H9 (cell line): ENCODE measurements at regions not wholly inside any gene's neighbourhood (a gene's known extent, or its start where the extent isn't known, plus 50 kb on each side); places are given as distances from the start of the nearest gene placed in this dataset.

Experiments
- DNase-seq: peaks from one replicate; pipeline ENCODE4 v3.0.0-alpha.2; 2017
- H2AFZ ChIP-seq: one replicate; pipeline ENCODE4 v1.6.1; 2013; ENCODE audit warnings: mild to moderate bottlenecking, low read length, control low read depth, moderate library complexity
- H2AK5ac ChIP-seq: 2 replicates; pipeline ENCODE4 v1.6.1; 2013; ENCODE audit warnings: low read length, control low read depth, mixed read lengths; ENCODE audit not compliant: insufficient read length
- H2BK120ac ChIP-seq: one replicate; pipeline ENCODE4 v1.6.1; 2013; ENCODE audit warnings: low read depth, mild to moderate bottlenecking, low read length, control low read depth, inconsistent platforms; ENCODE audit not compliant: poor library complexity, severe bottlenecking
- H2BK12ac ChIP-seq: 2 replicates; pipeline ENCODE4 v1.6.1; 2013; ENCODE audit warnings: low read length, control low read depth, mixed read lengths, low read depth; ENCODE audit not compliant: insufficient read length
- H2BK15ac ChIP-seq: 2 replicates; pipeline ENCODE4 v1.6.1; 2013; ENCODE audit warnings: low read depth, low read length, control low read depth
- H2BK20ac ChIP-seq: one replicate; pipeline ENCODE4 v1.6.1; 2013; ENCODE audit warnings: low read depth, mild to moderate bottlenecking, low read length, control low read depth, inconsistent platforms; ENCODE audit not compliant: poor library complexity, severe bottlenecking
- H2BK5ac ChIP-seq: 2 replicates; pipeline ENCODE4 v1.6.1; 2013; ENCODE audit warnings: low read length, control low read depth, mixed read lengths; ENCODE audit not compliant: insufficient read length
- H3K14ac ChIP-seq: 2 replicates; pipeline ENCODE4 v1.6.1; 2013; ENCODE audit warnings: low read length, control low read depth; ENCODE audit not compliant: insufficient read depth
- H3K18ac ChIP-seq: 2 replicates; pipeline ENCODE4 v1.6.1; 2013; ENCODE audit warnings: low read depth, mild to moderate bottlenecking, mixed read lengths, low read length, control low read depth; ENCODE audit not compliant: insufficient read length
- H3K23ac ChIP-seq: 2 replicates; pipeline ENCODE4 v1.6.1; 2013; ENCODE audit warnings: low read length, control low read depth, mixed read lengths, low read depth; ENCODE audit not compliant: insufficient read length
- H3K23me2 ChIP-seq: 2 replicates; pipeline ENCODE4 v1.6.1; 2013; ENCODE audit warnings: low read depth, mild to moderate bottlenecking, mixed read lengths, low read length, control low read depth; ENCODE audit not compliant: insufficient read length, poor library complexity, severe bottlenecking
- H3K27ac ChIP-seq: 2 replicates; pipeline ENCODE4 v1.5.1; 2013; ENCODE audit warnings: low read length, control low read depth, mixed read lengths, low read depth; ENCODE audit not compliant: insufficient read length
- H3K27me3 ChIP-seq: 2 replicates; pipeline ENCODE4 v1.6.1; 2013; ENCODE audit warnings: low read length, control low read depth, inconsistent platforms; ENCODE audit not compliant: insufficient read depth
- H3K4ac ChIP-seq: 2 replicates; pipeline ENCODE4 v1.6.1; 2013; ENCODE audit warnings: low read depth, mild to moderate bottlenecking, control low read depth, inconsistent platforms, low read length, moderate library complexity
- H3K4me1 ChIP-seq: 2 replicates; pipeline ENCODE4 v1.6.1; 2013; ENCODE audit warnings: low read length, control low read depth, inconsistent platforms; ENCODE audit not compliant: insufficient read depth
- H3K4me2 ChIP-seq: 2 replicates; pipeline ENCODE4 v1.6.1; 2013; ENCODE audit warnings: low read length, control low read depth, mixed read lengths; ENCODE audit not compliant: insufficient read length, insufficient read depth
- H3K56ac ChIP-seq: 2 replicates; pipeline ENCODE4 v1.6.1; 2013; ENCODE audit warnings: low read depth, mild to moderate bottlenecking, mixed read lengths, low read length, control low read depth; ENCODE audit not compliant: insufficient read length
- H3K79me1 ChIP-seq: 2 replicates; pipeline ENCODE4 v1.6.1; 2013; ENCODE audit warnings: low read depth, mild to moderate bottlenecking, moderate library complexity, low read length, control low read depth, inconsistent platforms; ENCODE audit not compliant: insufficient read depth, poor library complexity, severe bottlenecking
- H3K79me2 ChIP-seq: 2 replicates; pipeline ENCODE4 v1.6.1; 2013; ENCODE audit warnings: low read length, control low read depth, inconsistent platforms; ENCODE audit not compliant: insufficient read depth
- H3K9ac ChIP-seq: 2 replicates; pipeline ENCODE4 v1.6.1; 2013; ENCODE audit warnings: low read length, control low read depth, mixed read lengths; ENCODE audit not compliant: insufficient read length; ENCODE audit errors: extremely low read depth
- H3K9me3 ChIP-seq: one replicate; pipeline ENCODE4 v1.6.1; 2013; ENCODE audit warnings: low read depth, low read length, inconsistent platforms; ENCODE audit not compliant: control insufficient read depth
- H3T11ph ChIP-seq: one replicate; pipeline ENCODE4 v1.6.1; 2013; ENCODE audit warnings: mild to moderate bottlenecking, low read length, control low read depth, inconsistent platforms
- H4K20me1 ChIP-seq: one replicate; pipeline ENCODE4 v1.6.1; 2013; ENCODE audit not compliant: control insufficient read depth, insufficient read length, insufficient read depth
- H4K5ac ChIP-seq: 2 replicates; pipeline ENCODE4 v1.6.1; 2013; ENCODE audit warnings: low read depth, mild to moderate bottlenecking, mixed read lengths, low read length, control low read depth; ENCODE audit not compliant: insufficient read length
- H4K8ac ChIP-seq: replicated peaks from 2 replicates; pipeline ENCODE4 v1.6.1; 2013; ENCODE audit warnings: low read length, control low read depth, mixed read lengths, low read depth; ENCODE audit not compliant: insufficient read length
- H4K91ac ChIP-seq: 2 replicates; pipeline ENCODE4 v1.6.1; 2013; ENCODE audit warnings: low read depth, mild to moderate bottlenecking, moderate library complexity, mixed read lengths, low read length, control low read depth; ENCODE audit not compliant: insufficient read length
- H3K27ac Mint-ChIP-seq, 3 experiments: 2 replicates in 2 of 3; 3 replicates in 1 of 3; pipeline ENCODE4 v1.8.0; 2020 to 2021; ENCODE audit warnings: mixed read lengths in 3 of 3, mild to moderate bottlenecking in 1 of 3, moderate library complexity in 1 of 3
- H3K27me3 Mint-ChIP-seq: 2 replicates; pipeline ENCODE4 v1.8.0; 2021; ENCODE audit warnings: low read depth, mild to moderate bottlenecking, moderate library complexity, mixed read lengths
- H3K36me3 Mint-ChIP-seq, 3 experiments: 2 replicates in 2 of 3; 3 replicates in 1 of 3; pipeline ENCODE4 v1.8.0; 2020 to 2021; ENCODE audit warnings: low read depth in 3 of 3, mixed read lengths in 3 of 3; ENCODE audit not compliant: insufficient read depth in 1 of 3
- H3K4me1 Mint-ChIP-seq, 2 experiments: 2 replicates each; pipeline ENCODE4 v1.8.0; 2020; ENCODE audit warnings: mixed read lengths in 2 of 2
- H3K4me3 Mint-ChIP-seq, 2 experiments: 2 replicates in 1 of 2; 3 replicates in 1 of 2; pipeline ENCODE4 v1.8.0; 2020 to 2021; ENCODE audit warnings: mild to moderate bottlenecking in 2 of 2, mixed read lengths in 2 of 2, moderate library complexity in 1 of 2
- H3K9me3 Mint-ChIP-seq, 2 experiments: 2 replicates in 1 of 2; 3 replicates in 1 of 2; pipeline ENCODE4 v1.8.0; 2020; ENCODE audit warnings: mild to moderate bottlenecking in 2 of 2, mixed read lengths in 2 of 2, moderate library complexity in 1 of 2
- WGBS: extraction: QIAGEN DNeasy Blood & Tissue Kit; methylation state at CpG from one replicate; pipeline ENCODE4 v1.1.7; 2013; ENCODE audit warnings: missing lambda C conversion rate, low lambda C conversion rate, mixed read lengths; ENCODE audit not compliant: insufficient read length; ENCODE audit errors: extremely low coverage; 5-methylcytosine and 5-hydroxymethylcytosine counted together
- TF ChIP-seq, protein P1 (sequence below): fragments of 200-600 bp; sonication (generic); conservative IDR thresholded peaks from 3 replicates; pipeline ENCODE4 v1.8.0; 2021; ENCODE audit warnings: antibody characterized with exemption, mild to moderate bottlenecking

DNA sequence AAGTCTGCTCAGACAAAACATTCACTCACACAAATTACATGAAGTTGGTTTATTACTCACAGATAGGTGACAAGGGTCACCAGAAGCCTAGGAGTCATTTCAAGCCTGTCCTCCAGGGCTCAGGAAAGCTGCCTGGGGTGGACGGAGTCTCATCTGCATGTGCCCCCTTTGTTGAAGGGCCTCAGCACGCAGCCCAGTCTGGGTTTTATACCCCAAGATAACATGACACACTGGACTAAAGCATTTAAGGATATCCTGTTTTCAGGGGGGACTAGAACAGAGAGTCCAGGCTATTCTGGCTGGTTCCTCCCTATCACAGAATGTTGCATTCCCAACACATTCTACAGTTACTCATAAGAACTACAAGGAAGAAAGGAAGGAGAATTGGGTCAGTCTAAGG lies 164.7 kb downstream of the MREG start:
- H3K18ac ChIP-seq: no peak overlapping the region
- no peaks in the 10 kb centered on the region for H3K79me1 ChIP-seq
- DNase-seq: no peak
- peaks cover 2 to 5% of the 10 kb centered on the region in 2 experiments; a peak in 4 of 5 replicates for H3K9me3 Mint-ChIP-seq
- H4K8ac ChIP-seq: no peak overlapping the region
- no peak overlapping the region for H2BK15ac ChIP-seq
- H4K91ac ChIP-seq: no peak overlapping the region
- H3K4me1 ChIP-seq: no peaks in the 10 kb centered on the region
- H3K36me3 Mint-ChIP-seq: peaks cover 0 to 4% (median 4%) of the 10 kb centered on the region in 3 experiments; a peak in 2 of 7 replicates
- H3K4me1 Mint-ChIP-seq: peaks cover 5 to 11% of the 10 kb centered on the region in 2 experiments; a peak in 3 of 4 replicates
- H3K14ac ChIP-seq: no peak overlapping the region
- H3K27me3 ChIP-seq: no peaks in the 10 kb centered on the region
- no CpG with 5 or more reads among the region's 2 CpGs for WGBS
- H2BK20ac ChIP-seq: no peak overlapping the region
- H3K23ac ChIP-seq: no peak overlapping the region
- no peak overlapping the region for H3K56ac ChIP-seq
- H3K9me3 ChIP-seq: no peaks in the 10 kb centered on the region
- no peak overlapping the region for H2AK5ac ChIP-seq
- no peak overlapping the region for H4K5ac ChIP-seq
- no peak overlapping the region for H3K4me3 Mint-ChIP-seq
- no peak overlapping the region for H3K4me2 ChIP-seq
- H3K27me3 Mint-ChIP-seq: no peaks in the 10 kb centered on the region; the same call in 1 of the 2 replicates
- no peak overlapping the region for H2AFZ ChIP-seq
- H3K27ac ChIP-seq: no peak overlapping the region
- H3K79me2 ChIP-seq: no peaks in the 10 kb centered on the region
- no peak overlapping the region for H3K4ac ChIP-seq
- H2BK12ac ChIP-seq: no peak overlapping the region
- H3K23me2 ChIP-seq: no peaks in the 10 kb centered on the region
- TF ChIP-seq, protein P1, sequence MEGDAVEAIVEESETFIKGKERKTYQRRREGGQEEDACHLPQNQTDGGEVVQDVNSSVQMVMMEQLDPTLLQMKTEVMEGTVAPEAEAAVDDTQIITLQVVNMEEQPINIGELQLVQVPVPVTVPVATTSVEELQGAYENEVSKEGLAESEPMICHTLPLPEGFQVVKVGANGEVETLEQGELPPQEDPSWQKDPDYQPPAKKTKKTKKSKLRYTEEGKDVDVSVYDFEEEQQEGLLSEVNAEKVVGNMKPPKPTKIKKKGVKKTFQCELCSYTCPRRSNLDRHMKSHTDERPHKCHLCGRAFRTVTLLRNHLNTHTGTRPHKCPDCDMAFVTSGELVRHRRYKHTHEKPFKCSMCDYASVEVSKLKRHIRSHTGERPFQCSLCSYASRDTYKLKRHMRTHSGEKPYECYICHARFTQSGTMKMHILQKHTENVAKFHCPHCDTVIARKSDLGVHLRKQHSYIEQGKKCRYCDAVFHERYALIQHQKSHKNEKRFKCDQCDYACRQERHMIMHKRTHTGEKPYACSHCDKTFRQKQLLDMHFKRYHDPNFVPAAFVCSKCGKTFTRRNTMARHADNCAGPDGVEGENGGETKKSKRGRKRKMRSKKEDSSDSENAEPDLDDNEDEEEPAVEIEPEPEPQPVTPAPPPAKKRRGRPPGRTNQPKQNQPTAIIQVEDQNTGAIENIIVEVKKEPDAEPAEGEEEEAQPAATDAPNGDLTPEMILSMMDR: no peak
- H2BK5ac ChIP-seq: no peak overlapping the region
- no peaks in the 10 kb centered on the region for H4K20me1 ChIP-seq
- H3K27ac Mint-ChIP-seq: no peak overlapping the region
- H3K9ac ChIP-seq: no peak overlapping the region
- no peak overlapping the region for H2BK120ac ChIP-seq
- H3T11ph ChIP-seq: no peak overlapping the region
